Heart left ventricle (tissue), 13 donors: ENCODE measurements at regions not wholly inside any gene's neighbourhood (a gene's known extent, or its start where the extent isn't known, plus 50 kb on each side); places are given as distances from the start of the nearest gene placed in this dataset.

Source experiments
- CTCF ChIP-seq, 12 donors: fragments of 200-600 bp; sonication (generic) in 4 of 12; IDR thresholded peaks; one replicate each; pipeline versions ENCODE4 v1.5.0 to v1.8.0; 2018 to 2022; ENCODE audit warnings: antibody characterized with exemption in 12 of 12, mild to moderate bottlenecking in 5 of 12
- POLR2A ChIP-seq, 2 donors: fragments of 450-650 bp; IDR thresholded peaks; one replicate each; pipeline ENCODE4 v1.6.1; 2017; ENCODE audit warnings: antibody characterized with exemption in 2 of 2, mild to moderate bottlenecking in 2 of 2, moderate library complexity in 2 of 2
- donor health status: ischemic (EF 13 %, LVEDD 7.1; RV severe dilation, severe dysfunction).
- donor health status: DM: no; HTN: yes; CAD: no.
- donor health status: DM: no; HTN: no; CAD: no.
- donor health status: ischemic (EF 25% LVEDD 6.9; RV normal size, moderate dysfunction).
- donor health status: ischemic (EF 25% LVEDD 5.7; RV mildly dilated, moderate dysfunction).
- donor health status: ischemic (EF 35%, LVEDD 5.7; RV mildly dilated, moderate dysfunction).
- donor health status: nonischemic (EF 11% LVEDD 7.7; RV severe dilation, severe dysfunction).
- donor health status: DM: yes; HTN: yes; CAD: no.
- donor health status: PGD.
- donor health status: ischemic (EF 29% LVEDD 5.4; RV normal size, mild dysfunction).
- donor health status: nonischemic (EF 23%, LVEDD 6.1; RV moderate dilation, normal function).

GRCh38 chr12:93170928-93171327, 206.8 kb upstream of the NUDT4 start:
- TF ChIP-seq CTCF (IDR thresholded peaks at IDR 0.05) = no peak
- TF ChIP-seq POLR2A (IDR thresholded peaks at IDR 0.05) = no peak
